B cell (primary cell): ENCODE measurements at regions not wholly inside any gene's neighbourhood (a gene's known extent, or its start where the extent isn't known, plus 50 kb on each side); places are given as distances from the start of the nearest gene placed in this dataset.

Experiments
- CTCF ChIP-seq: fragments of 200-600 bp; IDR thresholded peaks from one replicate; pipeline ENCODE4 v1.8.0; 2022; ENCODE audit warnings: antibody characterized with exemption, mild to moderate bottlenecking
- EZH2 ChIP-seq: IDR thresholded peaks from 2 replicates; pipeline ENCODE4 v1.6.1; 2012; ENCODE audit warnings: borderline replicate concordance, low read depth, mild to moderate bottlenecking, moderate library complexity, low read length; ENCODE audit not compliant: insufficient read depth, poor library complexity, severe bottlenecking

GRCh38 chr10:128557149-128557710, 431.0 kb upstream of the MKI67 start:
- TF ChIP-seq EZH2 (no peak), CTCF (no peak)
